PC-3 (cell line): ENCODE measurements at regions not wholly inside any gene's neighbourhood (a gene's known extent, or its start where the extent isn't known, plus 50 kb on each side); places are given as distances from the start of the nearest gene placed in this dataset.

Experiments used
- EZH2 ChIP-seq: fragments of 300-600 bp; sonication (generic); IDR thresholded peaks from one replicate; pipeline ENCODE4 v1.6.1; 2017; ENCODE audit warnings: antibody characterized with exemption, mild to moderate bottlenecking, low read length; ENCODE audit not compliant: unreplicated experiment
- EZH2phosphoT487 ChIP-seq: fragments of 300-600 bp; sonication (generic); IDR thresholded peaks from 2 replicates; pipeline ENCODE4 v1.6.1; 2018; ENCODE audit warnings: mild to moderate bottlenecking, antibody characterized with exemption, low read length, borderline replicate concordance
- TF ChIP-seq, protein P1 (sequence below): fragments of 300-600 bp; sonication (generic); conservative IDR thresholded peaks from 2 replicates; pipeline ENCODE4 v1.5.1; 2017; ENCODE audit warnings: antibody characterized with exemption, low read depth, mild to moderate bottlenecking, low read length

DNA sequence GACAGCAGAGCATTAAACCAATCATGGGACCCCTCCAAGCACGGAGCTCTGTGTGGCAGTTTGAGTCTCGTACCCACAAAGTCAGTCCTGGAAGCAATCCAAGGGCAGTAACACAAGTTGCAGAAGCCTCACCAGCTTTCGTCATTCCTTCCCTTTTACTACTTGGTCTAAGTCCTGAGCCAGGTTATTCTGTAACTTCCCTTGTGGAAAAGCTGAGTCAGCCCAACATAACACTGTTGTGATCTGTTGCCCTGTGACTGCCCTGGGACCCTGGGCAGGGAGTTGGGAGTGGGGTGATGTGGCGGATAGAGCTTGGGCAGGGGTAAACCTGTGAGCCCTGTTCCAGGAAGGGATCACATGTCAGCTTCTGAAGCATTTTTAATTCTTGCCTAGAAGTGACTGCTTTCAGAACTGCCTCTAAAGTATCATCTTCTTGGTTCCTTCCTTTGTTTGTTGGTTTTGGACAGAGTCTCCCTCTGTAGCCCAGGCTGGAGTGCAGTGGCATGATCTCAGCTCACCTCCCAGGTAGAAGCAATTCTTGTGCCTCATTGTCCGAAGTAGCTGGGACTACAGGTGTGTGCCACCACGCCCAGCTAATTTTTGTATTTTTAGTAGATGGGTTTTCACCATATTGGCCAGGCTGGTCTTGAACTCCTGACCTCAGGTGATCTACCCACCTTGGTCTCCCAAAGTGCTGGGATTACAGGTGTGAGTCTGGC lies 183.7 kb upstream of the JAG1 start:
- TF ChIP-seq, protein P1, sequence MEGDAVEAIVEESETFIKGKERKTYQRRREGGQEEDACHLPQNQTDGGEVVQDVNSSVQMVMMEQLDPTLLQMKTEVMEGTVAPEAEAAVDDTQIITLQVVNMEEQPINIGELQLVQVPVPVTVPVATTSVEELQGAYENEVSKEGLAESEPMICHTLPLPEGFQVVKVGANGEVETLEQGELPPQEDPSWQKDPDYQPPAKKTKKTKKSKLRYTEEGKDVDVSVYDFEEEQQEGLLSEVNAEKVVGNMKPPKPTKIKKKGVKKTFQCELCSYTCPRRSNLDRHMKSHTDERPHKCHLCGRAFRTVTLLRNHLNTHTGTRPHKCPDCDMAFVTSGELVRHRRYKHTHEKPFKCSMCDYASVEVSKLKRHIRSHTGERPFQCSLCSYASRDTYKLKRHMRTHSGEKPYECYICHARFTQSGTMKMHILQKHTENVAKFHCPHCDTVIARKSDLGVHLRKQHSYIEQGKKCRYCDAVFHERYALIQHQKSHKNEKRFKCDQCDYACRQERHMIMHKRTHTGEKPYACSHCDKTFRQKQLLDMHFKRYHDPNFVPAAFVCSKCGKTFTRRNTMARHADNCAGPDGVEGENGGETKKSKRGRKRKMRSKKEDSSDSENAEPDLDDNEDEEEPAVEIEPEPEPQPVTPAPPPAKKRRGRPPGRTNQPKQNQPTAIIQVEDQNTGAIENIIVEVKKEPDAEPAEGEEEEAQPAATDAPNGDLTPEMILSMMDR = no peak
- no peak for TF ChIP-seq EZH2
- TF ChIP-seq EZH2phosphoT487 = no peak
